CD14-positive monocyte (primary cell): ENCODE measurements at regions not wholly inside any gene's neighbourhood (a gene's known extent, or its start where the extent isn't known, plus 50 kb on each side); places are given as distances from the start of the nearest gene placed in this dataset.

Experiments
- DNase-seq, 3 donors: peaks; one replicate each; pipeline ENCODE4 v3.0.0-alpha.2; 2011 to 2022
- H2AFZ ChIP-seq: 2 replicates; pipeline ENCODE4 v1.6.0; 2012; ENCODE audit warnings: mild to moderate bottlenecking, low read depth, low read length, inconsistent platforms; ENCODE audit not compliant: insufficient read depth, poor library complexity, severe bottlenecking
- H3K27ac ChIP-seq, 2 donors: 1 replicate in 1 of 2; 2 replicates in 1 of 2; pipeline ENCODE4 v1.5.1; 2012 to 2013; ENCODE audit warnings: low read length in 2 of 2, control low read depth in 1 of 2, inconsistent platforms in 1 of 2, low read depth in 1 of 2, mild to moderate bottlenecking in 1 of 2
- H3K27me3 ChIP-seq, 2 donors: one replicate each; pipeline versions ENCODE4 v1.6.0 to v1.6.1; 2011 to 2013; ENCODE audit warnings: low read length in 2 of 2; ENCODE audit not compliant: control insufficient read depth in 2 of 2, insufficient read depth in 2 of 2
- H3K36me3 ChIP-seq, 2 donors: replicated peaks in 1 of 2; 1 replicate in 1 of 2; 2 replicates in 1 of 2; pipeline versions ENCODE4 v1.5.1 to v1.6.1; 2012 to 2013; ENCODE audit warnings: low read length in 2 of 2, control low read depth in 1 of 2, inconsistent platforms in 1 of 2, mild to moderate bottlenecking in 1 of 2; ENCODE audit not compliant: insufficient read depth in 2 of 2, control insufficient read depth in 1 of 2
- H3K4me1 ChIP-seq, 2 donors: 1 replicate in 1 of 2; 2 replicates in 1 of 2; pipeline versions ENCODE4 v1.5.1 to v1.6.1; 2012 to 2013; ENCODE audit warnings: low read length in 2 of 2, control low read depth in 1 of 2, inconsistent platforms in 1 of 2, mild to moderate bottlenecking in 1 of 2, moderate library complexity in 1 of 2; ENCODE audit not compliant: insufficient read depth in 2 of 2, control insufficient read depth in 1 of 2
- H3K4me2 ChIP-seq: replicated peaks from 2 replicates; pipeline ENCODE3; 2012; ENCODE audit warnings: low read length, moderate library complexity, mild to moderate bottlenecking; ENCODE audit not compliant: poor library complexity, severe bottlenecking; ENCODE audit errors: extremely low read depth
- H3K4me3 ChIP-seq, 3 experiments: fragments of 200-600 bp in 1 of 3; sonication (generic) in 1 of 3; replicated peaks in 1 of 3; 1 replicate in 2 of 3; 2 replicates in 1 of 3; pipeline ENCODE4 v1.5.1; 2011 to 2013; ENCODE audit warnings: low read length in 3 of 3, mild to moderate bottlenecking in 3 of 3, control low read depth in 2 of 3, low read depth in 2 of 3, inconsistent platforms in 1 of 3, moderate library complexity in 1 of 3
- H3K79me2 ChIP-seq: 2 replicates; pipeline ENCODE4 v1.6.0; 2012; ENCODE audit warnings: mild to moderate bottlenecking, control low read depth, inconsistent platforms, low read length, moderate library complexity; ENCODE audit not compliant: insufficient read depth
- H3K9ac ChIP-seq: 2 replicates; pipeline ENCODE4 v1.6.0; 2017; ENCODE audit warnings: low read length, mild to moderate bottlenecking; ENCODE audit not compliant: insufficient read depth, poor library complexity, severe bottlenecking
- H3K9me3 ChIP-seq, 2 donors: replicated peaks in 1 of 2; 1 replicate in 1 of 2; 2 replicates in 1 of 2; pipeline versions ENCODE4 v1.5.1 to v1.6.1; 2012 to 2013; ENCODE audit warnings: low read length in 2 of 2, control low read depth in 1 of 2; ENCODE audit not compliant: control insufficient read depth in 1 of 2, insufficient read depth in 1 of 2
- H4K20me1 ChIP-seq: 2 replicates; pipeline ENCODE4 v1.6.0; 2012; ENCODE audit warnings: mild to moderate bottlenecking, low read length, control low read depth, moderate library complexity; ENCODE audit not compliant: insufficient read depth
- H3K27ac Mint-ChIP-seq, 7 donors: one replicate each; pipeline ENCODE4 v1.8.0; 2020; ENCODE audit warnings: mild to moderate bottlenecking in 7 of 7, mixed read lengths in 7 of 7, moderate library complexity in 6 of 7, inconsistent platforms in 2 of 7
- H3K27me3 Mint-ChIP-seq, 3 donors: one replicate each; pipeline ENCODE4 v1.8.0; 2021 to 2022; ENCODE audit warnings: low read depth in 3 of 3, mild to moderate bottlenecking in 3 of 3, mixed read lengths in 3 of 3, moderate library complexity in 3 of 3, inconsistent platforms in 1 of 3
- H3K36me3 Mint-ChIP-seq, 2 donors: one replicate each; pipeline ENCODE4 v1.8.0; 2020; ENCODE audit warnings: mixed read lengths in 2 of 2, inconsistent platforms in 1 of 2, mild to moderate bottlenecking in 1 of 2
- H3K4me1 Mint-ChIP-seq: one replicate; pipeline ENCODE4 v1.8.0; 2020; ENCODE audit warnings: mild to moderate bottlenecking, mixed read lengths
- H3K4me3 Mint-ChIP-seq, 2 donors: one replicate each; pipeline ENCODE4 v1.8.0; 2020; ENCODE audit warnings: mild to moderate bottlenecking in 2 of 2, mixed read lengths in 2 of 2, moderate library complexity in 1 of 2
- H3K9me3 Mint-ChIP-seq, 7 donors: one replicate each; pipeline ENCODE4 v1.8.0; 2020 to 2022; ENCODE audit warnings: mixed read lengths in 7 of 7, mild to moderate bottlenecking in 6 of 7, moderate library complexity in 6 of 7, inconsistent platforms in 2 of 7
- WGBS: methylation state at CpG from one replicate; pipeline ENCODE4 v1.1.5; 2013; ENCODE audit warnings: missing lambda C conversion rate; ENCODE audit not compliant: insufficient coverage; 5-methylcytosine and 5-hydroxymethylcytosine counted together
- intact Hi-C, 2 donors: fragments of 100-400 bp; cut with micrococcal nuclease; formaldehyde crosslinking; loops; one replicate each; pipeline versions ENCODE4 v1.15.0 to v1.15.1; 2023
- TF ChIP-seq, protein P1 (sequence below): fragments of 200-600 bp; IDR thresholded peaks from one replicate; pipeline ENCODE4 v1.8.0; 2022; ENCODE audit warnings: antibody characterized with exemption, mild to moderate bottlenecking

DNA sequence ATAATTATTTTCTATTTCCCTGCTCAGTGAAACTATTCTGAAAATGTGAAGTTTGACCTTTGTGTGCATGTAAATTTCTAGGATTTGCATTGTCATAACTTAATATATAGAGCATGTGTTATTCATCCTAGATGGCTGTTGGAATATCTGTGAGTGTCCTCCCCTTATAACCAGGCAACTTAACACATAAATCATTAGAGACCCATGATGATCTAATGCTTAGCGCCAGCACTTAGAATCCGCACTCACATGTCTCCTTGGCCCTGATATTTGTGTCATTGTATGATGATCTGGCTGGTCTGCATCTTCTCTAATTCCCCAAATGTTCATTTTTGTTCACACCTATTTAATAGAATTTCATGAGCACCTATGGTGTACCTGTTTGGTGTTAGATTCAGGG is 1354.5 kb downstream of the XPNPEP1 start:
- intact Hi-C loops, result no loop called here
- Mint-ChIP-seq H3K36me3 (no peaks in the 10 kb centered on the region), H3K9me3 (peaks cover 0 to 8% (median 2%) of the 10 kb centered on the region in 7 donors), H3K4me3 (no peak overlapping the region), H3K4me1 (no peaks in the 10 kb centered on the region), H3K27me3 (peaks cover 0 to 2% (median 0%) of the 10 kb centered on the region in 3 donors), H3K27ac (no peak overlapping the region)
- no CpG with 5 or more reads among the region's 2 CpGs for WGBS
- Histone ChIP-seq H2AFZ (no peak overlapping the region), H3K4me2 (no peak overlapping the region), H3K79me2 (no peaks in the 10 kb centered on the region), H3K4me3 (no peak overlapping the region), H3K9ac (no peak overlapping the region), H3K27me3 (no peaks in the 10 kb centered on the region), H3K36me3 (no peaks in the 10 kb centered on the region), H3K9me3 (peaks cover 0 to 13% of the 10 kb centered on the region in 2 donors), H3K27ac (no peak overlapping the region), H4K20me1 (no peaks in the 10 kb centered on the region), H3K4me1 (no peaks in the 10 kb centered on the region)
- TF ChIP-seq, protein P1, sequence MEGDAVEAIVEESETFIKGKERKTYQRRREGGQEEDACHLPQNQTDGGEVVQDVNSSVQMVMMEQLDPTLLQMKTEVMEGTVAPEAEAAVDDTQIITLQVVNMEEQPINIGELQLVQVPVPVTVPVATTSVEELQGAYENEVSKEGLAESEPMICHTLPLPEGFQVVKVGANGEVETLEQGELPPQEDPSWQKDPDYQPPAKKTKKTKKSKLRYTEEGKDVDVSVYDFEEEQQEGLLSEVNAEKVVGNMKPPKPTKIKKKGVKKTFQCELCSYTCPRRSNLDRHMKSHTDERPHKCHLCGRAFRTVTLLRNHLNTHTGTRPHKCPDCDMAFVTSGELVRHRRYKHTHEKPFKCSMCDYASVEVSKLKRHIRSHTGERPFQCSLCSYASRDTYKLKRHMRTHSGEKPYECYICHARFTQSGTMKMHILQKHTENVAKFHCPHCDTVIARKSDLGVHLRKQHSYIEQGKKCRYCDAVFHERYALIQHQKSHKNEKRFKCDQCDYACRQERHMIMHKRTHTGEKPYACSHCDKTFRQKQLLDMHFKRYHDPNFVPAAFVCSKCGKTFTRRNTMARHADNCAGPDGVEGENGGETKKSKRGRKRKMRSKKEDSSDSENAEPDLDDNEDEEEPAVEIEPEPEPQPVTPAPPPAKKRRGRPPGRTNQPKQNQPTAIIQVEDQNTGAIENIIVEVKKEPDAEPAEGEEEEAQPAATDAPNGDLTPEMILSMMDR, result no peak
- DNase-seq, result no peak

DNA sequence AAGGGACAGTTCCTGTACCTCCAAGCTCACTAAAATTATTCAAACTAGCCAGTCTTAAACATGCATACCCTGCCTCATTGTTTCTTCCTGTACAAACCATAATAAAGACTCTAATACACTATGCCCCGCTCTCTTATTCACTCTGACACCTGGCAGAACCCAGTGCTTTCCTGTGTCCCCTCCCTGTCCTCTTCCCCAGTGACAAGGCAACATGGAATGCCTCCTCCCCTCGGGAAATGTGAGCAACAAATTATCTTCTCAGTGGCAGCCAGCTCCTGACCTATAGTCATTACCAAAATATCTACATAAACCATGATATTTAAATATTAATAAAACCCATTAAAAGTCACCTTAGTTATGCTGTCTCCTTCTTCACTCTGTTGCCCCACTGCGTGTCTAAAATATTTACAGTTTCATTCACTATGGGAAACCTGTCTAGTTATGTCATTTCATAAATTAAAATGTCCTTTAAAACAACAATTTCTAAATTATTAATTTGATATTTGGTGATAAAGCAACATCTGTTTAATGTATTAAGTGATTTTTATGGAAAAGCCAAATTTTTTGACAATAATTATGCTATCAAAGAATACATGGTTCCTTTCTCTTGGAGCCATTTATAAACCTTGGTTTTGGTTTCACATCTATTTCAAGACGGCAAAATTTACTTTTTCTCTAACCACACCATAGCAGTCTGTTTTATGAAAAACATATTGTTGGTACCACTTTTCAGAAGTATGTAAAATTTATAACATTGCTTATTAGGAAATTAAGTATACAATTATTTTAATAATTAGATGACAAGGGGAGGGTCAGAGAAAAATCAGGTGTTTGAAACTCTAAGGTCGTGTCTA is 1355.2 kb downstream of the XPNPEP1 start:
- H3K27ac Mint-ChIP-seq, result no peak overlapping the region

More for the DNA sequence above, 1355.2 kb downstream of the XPNPEP1 start:
- Histone ChIP-seq H2AFZ (no peak overlapping the region), H3K4me3 (no peak overlapping the region), H3K79me2 (no peaks in the 10 kb centered on the region), H3K27ac (no peak overlapping the region), H3K4me1 (no peaks in the 10 kb centered on the region), H4K20me1 (no peaks in the 10 kb centered on the region), H3K27me3 (no peaks in the 10 kb centered on the region), H3K9ac (no peak overlapping the region), H3K36me3 (no peaks in the 10 kb centered on the region), H3K9me3 (peaks cover 0 to 13% of the 10 kb centered on the region in 2 donors), H3K4me2 (no peak overlapping the region)
- TF ChIP-seq, protein P1, result no peak
- Mint-ChIP-seq H3K27me3 (peaks cover 0 to 2% (median 0%) of the 10 kb centered on the region in 3 donors), H3K4me3 (no peak overlapping the region), H3K36me3 (no peaks in the 10 kb centered on the region), H3K9me3 (peaks cover 0 to 8% (median 2%) of the 10 kb centered on the region in 7 donors), H3K4me1 (no peaks in the 10 kb centered on the region)
- intact Hi-C loops, result no loop called here
- DNase-seq, result no peak
- 53% methylated on average over 3 of the region's 5 CpGs for WGBS
